ENCODE measurements at regions not wholly inside any gene's neighbourhood (a gene's known extent, or its start where the extent isn't known, plus 50 kb on each side); places are given as distances from the start of the nearest gene placed in this dataset.

- Histone ChIP-seq H3T11ph (ENCODE audit: low read length) (no peak overlapping the region), H2BK20ac (ENCODE audit: low read depth, low read length, poor library complexity, severe bottlenecking) (no peak overlapping the region), H2BK120ac (ENCODE audit: low read depth, low read length, poor library complexity, severe bottlenecking) (no peak overlapping the region), H3K79me2 (ENCODE audit: insufficient read depth, low read length) (no peaks in the 10 kb centered on the region), H4K8ac (replicated peaks; ENCODE audit: insufficient read length, low read depth, low read length) (no peak overlapping the region), H2BK12ac (ENCODE audit: insufficient read length, low read depth, low read length) (no peak overlapping the region), H3K27me3 (ENCODE audit: insufficient read depth, low read length) (no peaks in the 10 kb centered on the region), H3K56ac (ENCODE audit: insufficient read length, low read depth, low read length) (no peak overlapping the region), H2BK15ac (ENCODE audit: low read depth, low read length) (no peak overlapping the region), H2BK5ac (ENCODE audit: insufficient read length, low read length) (no peak overlapping the region), H3K23ac (ENCODE audit: insufficient read length, low read depth, low read length) (no peak overlapping the region), H3K4ac (ENCODE audit: low read depth, low read length) (no peak overlapping the region), H3K4me1 (ENCODE audit: insufficient read depth, low read length) (no peaks in the 10 kb centered on the region; the same call in 1 of the 2 replicates), H3K4me2 (ENCODE audit: insufficient read depth, insufficient read length, low read length) (no peak overlapping the region), H3K27ac (ENCODE audit: insufficient read length, low read depth, low read length) (no peak overlapping the region), H3K9me3 (ENCODE audit: control insufficient read depth, low read depth, low read length) (no peaks in the 10 kb centered on the region), H4K20me1 (ENCODE audit: control insufficient read depth, insufficient read depth, insufficient read length) (no peaks in the 10 kb centered on the region), H4K5ac (ENCODE audit: insufficient read length, low read depth, low read length) (no peak overlapping the region), H3K23me2 (ENCODE audit: insufficient read length, low read depth, low read length, poor library complexity, severe bottlenecking) (no peaks in the 10 kb centered on the region), H3K79me1 (ENCODE audit: insufficient read depth, low read depth, low read length, poor library complexity, severe bottlenecking) (no peaks in the 10 kb centered on the region), H3K9ac (ENCODE audit: extremely low read depth, insufficient read length, low read length) (no peak overlapping the region), H4K91ac (ENCODE audit: insufficient read length, low read depth, low read length) (no peak overlapping the region), H2AK5ac (ENCODE audit: insufficient read length, low read length) (no peak overlapping the region), H3K14ac (ENCODE audit: insufficient read depth, low read length) (no peak overlapping the region), H3K18ac (ENCODE audit: insufficient read length, low read depth, low read length) (no peak overlapping the region), H2AFZ (ENCODE audit: low read length) (no peak overlapping the region)
- no peak overlapping the region for H3K27ac Mint-ChIP-seq
- H3K36me3 Mint-ChIP-seq (ENCODE audit: insufficient read depth in 1 of 3, low read depth in 3 of 3), result peaks cover 0 to 10% (median 0%) of the 10 kb centered on the region in 3 experiments; a peak in 2 of 7 replicates
- H3K27me3 Mint-ChIP-seq (ENCODE audit: low read depth), result no peaks in the 10 kb centered on the region; the same call in 1 of the 2 replicates
- no peak for DNase-seq
- no peak overlapping the region for H3K4me3 Mint-ChIP-seq
- H3K9me3 Mint-ChIP-seq, result peaks cover 2 to 5% of the 10 kb centered on the region in 2 experiments; a peak in 2 of 5 replicates
- WGBS (ENCODE audit: extremely low coverage, insufficient read length, low lambda C conversion rate), result no CpG with 5 or more reads among the region's 2 CpGs
- H3K4me1 Mint-ChIP-seq, result peaks cover 12 to 14% of the 10 kb centered on the region in 2 experiments
- no peak for TF ChIP-seq CTCF (conservative IDR thresholded peaks at IDR 0.05)
These were observed 718.0 kb downstream of the UTRN start for GRCh38 chr6:145003145-145003544.

Data from H9 (cell line).